K562 (cell line): ENCODE measurements at regions not wholly inside any gene's neighbourhood (a gene's known extent, or its start where the extent isn't known, plus 50 kb on each side); places are given as distances from the start of the nearest gene placed in this dataset.

Experiments
- KLF6 ChIP-seq: fragments of 250-450 bp; sonication (Bioruptor Pico); IDR thresholded peaks from 2 replicates; pipeline ENCODE4 v1.4.0; 2020; ENCODE audit warnings: mild to moderate bottlenecking, moderate library complexity, borderline replicate concordance
- NFATC3 ChIP-seq: fragments of 450-650 bp; IDR thresholded peaks from 2 replicates; pipeline ENCODE4 v1.6.1; 2017; ENCODE audit warnings: mild to moderate bottlenecking
- ZBTB7A ChIP-seq: IDR thresholded peaks from 2 replicates; pipeline ENCODE4 v1.6.1; 2011; ENCODE audit warnings: low read depth, mild to moderate bottlenecking, low read length, moderate library complexity, borderline replicate concordance; ENCODE audit not compliant: control insufficient read depth
- TF ChIP-seq, protein P1 (sequence below): sonication (generic); formaldehyde crosslinking; IDR thresholded peaks from 2 replicates; pipeline ENCODE4 v1.8.1; 2022; ENCODE audit warnings: missing genetic modification reagents
- TF ChIP-seq, protein P2 (sequence below): fragments of 450-650 bp; IDR thresholded peaks from 2 replicates; pipeline ENCODE4 v1.6.1; 2016
- TF ChIP-seq, protein P3 (sequence below): fragments of 200-600 bp; sonication (generic); IDR thresholded peaks from one replicate; pipeline ENCODE4 v1.6.1; 2012; ENCODE audit warnings: mild to moderate bottlenecking, low read depth, low read length, inconsistent platforms

DNA sequence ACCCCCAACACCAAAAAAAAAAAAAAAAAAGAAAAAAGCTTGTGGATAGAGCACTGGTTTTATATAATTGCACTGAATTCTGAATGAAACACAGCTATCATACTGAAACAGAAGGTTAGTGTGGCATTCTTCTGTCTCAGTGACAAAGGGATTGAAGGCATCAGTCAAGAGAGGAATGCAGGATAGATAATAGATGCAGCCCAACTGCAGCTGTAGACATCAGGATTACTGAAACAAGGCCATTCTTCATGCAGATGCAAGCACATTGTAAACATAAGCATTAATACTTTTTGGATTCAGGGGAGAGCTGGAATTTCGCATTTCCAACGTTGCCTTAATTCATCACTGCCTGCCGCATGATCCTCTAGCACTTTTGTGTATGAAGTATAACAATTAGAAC is 897.4 kb upstream of the KLHL29 start (continued):
- TF ChIP-seq, protein P1, sequence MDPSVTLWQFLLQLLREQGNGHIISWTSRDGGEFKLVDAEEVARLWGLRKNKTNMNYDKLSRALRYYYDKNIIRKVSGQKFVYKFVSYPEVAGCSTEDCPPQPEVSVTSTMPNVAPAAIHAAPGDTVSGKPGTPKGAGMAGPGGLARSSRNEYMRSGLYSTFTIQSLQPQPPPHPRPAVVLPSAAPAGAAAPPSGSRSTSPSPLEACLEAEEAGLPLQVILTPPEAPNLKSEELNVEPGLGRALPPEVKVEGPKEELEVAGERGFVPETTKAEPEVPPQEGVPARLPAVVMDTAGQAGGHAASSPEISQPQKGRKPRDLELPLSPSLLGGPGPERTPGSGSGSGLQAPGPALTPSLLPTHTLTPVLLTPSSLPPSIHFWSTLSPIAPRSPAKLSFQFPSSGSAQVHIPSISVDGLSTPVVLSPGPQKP (CRISPR knock-in tag): no peak
- TF ChIP-seq NFATC3: no peak
- TF ChIP-seq ZBTB7A: no peak
- TF ChIP-seq, protein P2, sequence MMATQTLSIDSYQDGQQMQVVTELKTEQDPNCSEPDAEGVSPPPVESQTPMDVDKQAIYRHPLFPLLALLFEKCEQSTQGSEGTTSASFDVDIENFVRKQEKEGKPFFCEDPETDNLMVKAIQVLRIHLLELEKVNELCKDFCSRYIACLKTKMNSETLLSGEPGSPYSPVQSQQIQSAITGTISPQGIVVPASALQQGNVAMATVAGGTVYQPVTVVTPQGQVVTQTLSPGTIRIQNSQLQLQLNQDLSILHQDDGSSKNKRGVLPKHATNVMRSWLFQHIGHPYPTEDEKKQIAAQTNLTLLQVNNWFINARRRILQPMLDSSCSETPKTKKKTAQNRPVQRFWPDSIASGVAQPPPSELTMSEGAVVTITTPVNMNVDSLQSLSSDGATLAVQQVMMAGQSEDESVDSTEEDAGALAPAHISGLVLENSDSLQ: no peak
- no peak for TF ChIP-seq KLF6 (CRISPR knock-in tag)
- TF ChIP-seq, protein P3, sequence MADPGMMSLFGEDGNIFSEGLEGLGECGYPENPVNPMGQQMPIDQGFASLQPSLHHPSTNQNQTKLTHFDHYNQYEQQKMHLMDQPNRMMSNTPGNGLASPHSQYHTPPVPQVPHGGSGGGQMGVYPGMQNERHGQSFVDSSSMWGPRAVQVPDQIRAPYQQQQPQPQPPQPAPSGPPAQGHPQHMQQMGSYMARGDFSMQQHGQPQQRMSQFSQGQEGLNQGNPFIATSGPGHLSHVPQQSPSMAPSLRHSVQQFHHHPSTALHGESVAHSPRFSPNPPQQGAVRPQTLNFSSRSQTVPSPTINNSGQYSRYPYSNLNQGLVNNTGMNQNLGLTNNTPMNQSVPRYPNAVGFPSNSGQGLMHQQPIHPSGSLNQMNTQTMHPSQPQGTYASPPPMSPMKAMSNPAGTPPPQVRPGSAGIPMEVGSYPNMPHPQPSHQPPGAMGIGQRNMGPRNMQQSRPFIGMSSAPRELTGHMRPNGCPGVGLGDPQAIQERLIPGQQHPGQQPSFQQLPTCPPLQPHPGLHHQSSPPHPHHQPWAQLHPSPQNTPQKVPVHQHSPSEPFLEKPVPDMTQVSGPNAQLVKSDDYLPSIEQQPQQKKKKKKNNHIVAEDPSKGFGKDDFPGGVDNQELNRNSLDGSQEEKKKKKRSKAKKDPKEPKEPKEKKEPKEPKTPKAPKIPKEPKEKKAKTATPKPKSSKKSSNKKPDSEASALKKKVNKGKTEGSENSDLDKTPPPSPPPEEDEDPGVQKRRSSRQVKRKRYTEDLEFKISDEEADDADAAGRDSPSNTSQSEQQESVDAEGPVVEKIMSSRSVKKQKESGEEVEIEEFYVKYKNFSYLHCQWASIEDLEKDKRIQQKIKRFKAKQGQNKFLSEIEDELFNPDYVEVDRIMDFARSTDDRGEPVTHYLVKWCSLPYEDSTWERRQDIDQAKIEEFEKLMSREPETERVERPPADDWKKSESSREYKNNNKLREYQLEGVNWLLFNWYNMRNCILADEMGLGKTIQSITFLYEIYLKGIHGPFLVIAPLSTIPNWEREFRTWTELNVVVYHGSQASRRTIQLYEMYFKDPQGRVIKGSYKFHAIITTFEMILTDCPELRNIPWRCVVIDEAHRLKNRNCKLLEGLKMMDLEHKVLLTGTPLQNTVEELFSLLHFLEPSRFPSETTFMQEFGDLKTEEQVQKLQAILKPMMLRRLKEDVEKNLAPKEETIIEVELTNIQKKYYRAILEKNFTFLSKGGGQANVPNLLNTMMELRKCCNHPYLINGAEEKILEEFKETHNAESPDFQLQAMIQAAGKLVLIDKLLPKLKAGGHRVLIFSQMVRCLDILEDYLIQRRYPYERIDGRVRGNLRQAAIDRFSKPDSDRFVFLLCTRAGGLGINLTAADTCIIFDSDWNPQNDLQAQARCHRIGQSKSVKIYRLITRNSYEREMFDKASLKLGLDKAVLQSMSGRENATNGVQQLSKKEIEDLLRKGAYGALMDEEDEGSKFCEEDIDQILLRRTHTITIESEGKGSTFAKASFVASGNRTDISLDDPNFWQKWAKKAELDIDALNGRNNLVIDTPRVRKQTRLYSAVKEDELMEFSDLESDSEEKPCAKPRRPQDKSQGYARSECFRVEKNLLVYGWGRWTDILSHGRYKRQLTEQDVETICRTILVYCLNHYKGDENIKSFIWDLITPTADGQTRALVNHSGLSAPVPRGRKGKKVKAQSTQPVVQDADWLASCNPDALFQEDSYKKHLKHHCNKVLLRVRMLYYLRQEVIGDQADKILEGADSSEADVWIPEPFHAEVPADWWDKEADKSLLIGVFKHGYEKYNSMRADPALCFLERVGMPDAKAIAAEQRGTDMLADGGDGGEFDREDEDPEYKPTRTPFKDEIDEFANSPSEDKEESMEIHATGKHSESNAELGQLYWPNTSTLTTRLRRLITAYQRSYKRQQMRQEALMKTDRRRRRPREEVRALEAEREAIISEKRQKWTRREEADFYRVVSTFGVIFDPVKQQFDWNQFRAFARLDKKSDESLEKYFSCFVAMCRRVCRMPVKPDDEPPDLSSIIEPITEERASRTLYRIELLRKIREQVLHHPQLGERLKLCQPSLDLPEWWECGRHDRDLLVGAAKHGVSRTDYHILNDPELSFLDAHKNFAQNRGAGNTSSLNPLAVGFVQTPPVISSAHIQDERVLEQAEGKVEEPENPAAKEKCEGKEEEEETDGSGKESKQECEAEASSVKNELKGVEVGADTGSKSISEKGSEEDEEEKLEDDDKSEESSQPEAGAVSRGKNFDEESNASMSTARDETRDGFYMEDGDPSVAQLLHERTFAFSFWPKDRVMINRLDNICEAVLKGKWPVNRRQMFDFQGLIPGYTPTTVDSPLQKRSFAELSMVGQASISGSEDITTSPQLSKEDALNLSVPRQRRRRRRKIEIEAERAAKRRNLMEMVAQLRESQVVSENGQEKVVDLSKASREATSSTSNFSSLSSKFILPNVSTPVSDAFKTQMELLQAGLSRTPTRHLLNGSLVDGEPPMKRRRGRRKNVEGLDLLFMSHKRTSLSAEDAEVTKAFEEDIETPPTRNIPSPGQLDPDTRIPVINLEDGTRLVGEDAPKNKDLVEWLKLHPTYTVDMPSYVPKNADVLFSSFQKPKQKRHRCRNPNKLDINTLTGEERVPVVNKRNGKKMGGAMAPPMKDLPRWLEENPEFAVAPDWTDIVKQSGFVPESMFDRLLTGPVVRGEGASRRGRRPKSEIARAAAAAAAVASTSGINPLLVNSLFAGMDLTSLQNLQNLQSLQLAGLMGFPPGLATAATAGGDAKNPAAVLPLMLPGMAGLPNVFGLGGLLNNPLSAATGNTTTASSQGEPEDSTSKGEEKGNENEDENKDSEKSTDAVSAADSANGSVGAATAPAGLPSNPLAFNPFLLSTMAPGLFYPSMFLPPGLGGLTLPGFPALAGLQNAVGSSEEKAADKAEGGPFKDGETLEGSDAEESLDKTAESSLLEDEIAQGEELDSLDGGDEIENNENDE: no peak
